HG03442 (cell line): ENCODE measurements at regions not wholly inside any gene's neighbourhood (a gene's known extent, or its start where the extent isn't known, plus 50 kb on each side); places are given as distances from the start of the nearest gene placed in this dataset.
A peak's percentile ranks its signal among the peaks of the same experiment; 100 is the strongest.
"Not testable (repeated sequence)": the region's sequence is repeated elsewhere in the genome, so short reads cannot be mapped to it uniquely, and the experiment has no call there.

Experiments used
- ATAC-seq: cut with Tn5 transposase; IDR thresholded peaks from one replicate; pipeline ENCODE4 v1.9.1; 2021; ENCODE audit warnings: mild to moderate bottlenecking, moderate library complexity; ENCODE audit not compliant: unreplicated experiment

GRCh38 chr1:120941066-120941465 is 51.5 kb downstream of the PPIAL4A start:
- ATAC-seq: not testable (repeated sequence)

GRCh38 chr1:120941836-120942217 is 52.3 kb downstream of the PPIAL4A start:
- ATAC-seq: not testable (repeated sequence)

GRCh38 chr1:120942218-120942944 is 52.8 kb downstream of the PPIAL4A start:
- ATAC-seq: peak; percentile 78

GRCh38 chr1:120942945-120943319 is 53.4 kb downstream of the PPIAL4A start:
- ATAC-seq: not testable (repeated sequence)

DNA sequence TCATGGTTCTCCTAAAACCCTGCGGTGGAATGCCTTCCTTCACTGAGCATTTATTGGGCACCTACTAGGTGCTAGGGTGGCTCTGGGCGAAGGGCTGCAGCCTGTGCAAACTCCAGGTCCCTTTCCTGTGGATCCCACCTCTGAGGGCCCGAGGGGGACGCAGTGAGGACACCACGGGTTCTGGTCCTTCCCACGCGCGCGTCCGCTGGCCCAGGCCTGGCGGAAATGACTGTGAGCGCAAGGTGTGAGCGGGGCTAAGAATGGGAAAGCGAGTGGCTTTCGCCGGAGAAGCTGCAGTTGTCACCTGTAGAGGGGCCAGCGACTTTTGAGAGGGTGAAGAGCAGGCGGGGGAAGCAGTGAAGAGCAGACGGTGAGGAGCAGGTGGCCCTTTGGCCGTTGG is 55.1 kb downstream of the PPIAL4A start:
- not testable (repeated sequence) for ATAC-seq

DNA sequence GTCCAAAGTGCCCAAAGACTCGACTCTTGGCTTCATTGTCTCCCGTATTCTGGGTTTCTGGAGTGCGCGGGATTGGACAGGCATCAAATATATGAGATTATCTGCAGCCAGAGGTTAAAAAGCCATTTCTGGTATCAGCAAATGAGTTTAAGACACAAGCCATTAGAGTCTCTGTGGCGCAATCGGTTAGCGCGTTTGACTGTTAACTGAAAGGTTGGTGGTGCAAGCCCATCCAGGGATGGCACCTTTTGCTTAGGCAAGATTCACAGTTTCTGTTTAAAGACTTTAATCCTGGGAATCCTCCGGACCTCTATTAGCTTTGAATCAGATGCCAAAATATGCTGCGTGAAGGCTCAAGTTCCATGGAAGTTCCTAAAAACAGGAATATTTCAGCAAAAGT is 55.6 kb downstream of the PPIAL4A start:
- ATAC-seq: not testable (repeated sequence)

DNA sequence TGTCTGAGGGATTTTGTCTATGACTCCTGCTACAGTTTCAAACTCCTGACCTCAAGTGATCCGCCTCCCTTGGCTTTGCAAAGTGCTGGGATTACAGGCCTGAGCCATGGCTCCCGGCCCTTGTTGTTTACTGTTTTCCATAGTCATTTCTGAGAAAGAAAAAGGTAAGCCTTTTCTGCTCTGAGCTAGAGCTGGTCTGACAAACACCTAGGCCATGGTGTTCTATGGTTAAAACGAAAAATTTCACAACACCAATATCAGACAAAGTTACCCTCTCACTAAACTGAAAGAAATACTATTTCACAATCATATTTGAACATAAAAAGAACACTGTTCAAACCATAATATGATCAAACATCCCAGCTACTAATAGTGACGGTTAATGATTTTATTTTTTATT is 57.5 kb downstream of the PPIAL4A start:
- not testable (repeated sequence) for ATAC-seq

DNA sequence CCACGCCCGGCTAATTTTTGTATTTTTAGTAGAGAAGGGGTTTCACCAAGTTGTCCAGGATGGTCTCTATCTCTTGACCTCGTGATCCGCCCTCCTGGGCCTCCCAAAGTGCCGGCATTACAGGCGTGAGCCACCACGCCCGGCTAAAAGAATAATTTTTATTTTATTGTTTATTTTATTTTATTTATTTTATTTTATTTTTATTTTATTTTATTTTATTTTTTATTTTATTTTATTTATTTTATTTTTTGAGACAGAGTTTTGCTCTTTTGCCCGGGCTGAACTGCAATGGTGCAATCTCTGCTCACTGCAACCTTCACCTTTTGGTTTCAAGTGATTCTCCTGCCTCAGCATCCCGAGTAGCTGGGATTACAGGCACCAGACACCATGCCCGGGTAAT is 60.2 kb downstream of the PPIAL4A start:
- not testable (repeated sequence) for ATAC-seq

DNA sequence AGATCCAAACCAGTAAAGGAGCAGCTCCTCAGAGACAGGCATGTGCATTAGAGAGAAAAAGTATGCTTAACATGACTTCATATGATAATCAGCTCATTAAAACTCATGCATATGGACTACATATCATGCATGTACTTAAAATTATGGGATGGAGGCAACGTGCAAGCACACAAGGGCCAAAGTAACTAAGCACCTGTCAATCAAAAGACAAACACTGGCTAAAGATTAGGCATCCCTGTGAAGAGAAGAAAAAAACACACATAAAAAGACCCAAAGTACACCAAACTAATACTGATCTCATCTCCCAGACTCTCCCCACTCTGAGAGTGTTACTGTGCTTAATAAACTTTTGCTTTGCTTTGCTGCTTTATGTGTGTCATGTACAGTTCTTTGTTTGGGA is 61.1 kb downstream of the PPIAL4A start:
- not testable (repeated sequence) for ATAC-seq

DNA sequence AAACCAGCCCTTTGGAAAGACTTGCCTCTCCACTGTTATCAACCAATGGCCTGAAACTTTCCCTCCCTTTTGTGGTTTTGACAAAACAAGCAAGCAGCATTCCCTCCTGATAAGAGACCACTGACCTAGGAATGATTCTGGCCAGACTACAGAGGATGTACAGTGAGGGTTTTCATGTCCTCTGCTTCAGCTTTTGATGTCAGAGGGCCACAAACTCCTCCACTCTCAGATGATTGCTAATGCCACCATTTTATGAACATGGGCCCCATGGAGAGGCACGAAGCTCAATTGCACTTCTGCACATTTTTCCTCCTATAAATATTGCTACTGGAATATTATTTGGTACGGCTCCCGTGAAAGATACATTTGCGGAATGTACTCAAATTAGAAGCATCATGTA is 61.5 kb downstream of the PPIAL4A start:
- not testable (repeated sequence) for ATAC-seq

GRCh38 chr1:120952207-120952870 is 62.8 kb downstream of the PPIAL4A start:
- not testable (repeated sequence) for ATAC-seq

DNA sequence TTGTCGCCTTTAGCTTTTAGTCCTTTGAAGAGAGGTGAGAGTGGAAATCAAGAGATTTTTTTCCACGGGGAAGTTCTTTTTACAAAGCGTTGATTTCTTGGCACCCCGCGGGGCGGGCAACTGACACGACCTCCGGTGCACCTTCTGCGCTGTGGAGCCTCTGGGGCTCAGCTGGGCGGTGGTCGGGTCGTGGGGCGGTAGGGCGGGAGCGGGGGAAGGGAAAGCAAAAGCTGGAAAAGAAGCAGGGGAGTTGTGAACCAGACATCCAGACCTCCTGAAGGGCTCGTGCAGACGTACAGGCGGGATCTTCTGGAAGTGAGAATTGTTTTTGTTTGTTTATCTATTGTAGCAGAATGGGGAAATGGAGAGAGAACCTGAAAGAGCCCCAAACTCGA is 63.3 kb downstream of the PPIAL4A start:
- not testable (repeated sequence) for ATAC-seq

DNA sequence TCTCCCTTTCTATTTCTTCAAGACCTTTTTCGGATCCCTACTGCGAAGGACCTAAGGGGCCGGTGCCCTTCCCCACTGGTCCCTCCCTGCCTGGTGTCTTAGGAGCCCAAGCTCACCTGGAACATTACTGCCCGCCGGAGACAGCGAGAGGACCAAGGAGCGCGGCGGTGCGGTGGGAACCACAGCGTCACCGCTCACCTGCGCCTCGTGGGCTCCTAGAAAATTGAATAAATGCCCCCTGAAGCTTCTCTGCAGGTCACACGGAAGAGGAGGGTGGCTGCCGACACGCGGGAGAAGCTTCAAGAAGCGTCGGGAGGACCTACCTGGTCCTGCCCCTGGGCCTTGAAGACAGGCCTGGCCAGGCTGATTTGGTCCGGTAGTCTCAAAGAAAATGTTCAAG is 65.2 kb downstream of the PPIAL4A start:
- no peak for ATAC-seq

DNA sequence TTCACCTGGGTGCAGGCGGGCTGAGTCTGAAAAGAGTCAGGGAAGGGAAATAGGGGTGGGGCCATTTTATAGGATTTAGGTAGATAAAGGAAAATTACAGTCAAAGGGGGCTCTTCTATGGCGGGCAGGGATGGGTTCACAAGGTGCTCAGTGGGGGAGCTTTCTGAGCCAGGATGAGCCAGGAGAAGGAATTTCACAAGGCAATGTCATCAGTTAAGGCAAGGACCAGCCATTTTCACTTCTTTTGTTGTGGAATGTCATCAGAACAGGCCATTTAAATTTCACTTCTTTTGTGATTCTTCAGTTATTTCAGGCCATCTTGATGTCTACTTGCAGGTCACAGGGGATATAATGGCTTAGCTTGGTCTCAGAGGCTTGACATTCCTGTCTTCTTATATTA is 66.4 kb downstream of the PPIAL4A start:
- ATAC-seq: not testable (repeated sequence)

- not testable (repeated sequence) for ATAC-seq
These were observed 76.4 kb downstream of the PPIAL4A start for GRCh38 chr1:120966018-120966417.

DNA sequence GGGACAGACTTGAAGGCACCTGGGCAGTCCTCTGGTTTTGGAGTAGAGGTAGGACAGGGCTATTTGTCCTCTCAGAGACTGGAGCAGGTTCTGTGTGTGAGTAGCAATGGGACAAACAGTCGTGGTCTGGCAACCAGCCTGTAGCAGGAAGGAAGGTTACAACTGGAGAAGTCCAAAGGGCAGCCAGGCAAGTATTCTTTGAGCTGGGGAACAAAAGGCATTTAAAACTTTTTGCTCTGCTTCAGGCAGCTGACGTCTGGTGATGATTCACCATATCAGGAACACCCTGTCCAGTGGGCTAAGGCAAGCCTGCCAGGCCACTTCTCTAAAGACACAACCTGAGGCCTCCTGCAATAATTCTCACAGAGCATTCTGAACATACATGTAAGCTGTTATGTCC is 83.3 kb downstream of the PPIAL4A start:
- ATAC-seq: not testable (repeated sequence)

DNA sequence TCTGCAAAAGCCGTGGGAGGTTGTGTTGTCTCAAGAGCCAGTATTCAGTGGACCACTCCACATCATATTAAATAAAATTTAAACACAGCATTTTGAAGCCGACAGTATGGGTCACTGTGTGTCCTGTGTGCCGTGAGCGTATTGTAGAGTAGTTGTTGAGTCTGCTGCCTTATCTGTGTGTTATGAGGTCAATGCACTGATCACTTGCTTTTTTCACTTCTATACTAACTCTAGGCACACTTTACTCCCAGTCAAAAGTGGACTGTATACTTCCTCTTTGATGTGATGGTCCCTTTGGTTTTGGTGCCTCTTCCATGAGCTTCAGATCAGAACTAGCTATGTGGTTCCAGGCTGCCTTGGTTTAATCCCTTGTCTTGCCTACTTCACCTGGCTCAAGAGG is 84.3 kb downstream of the PPIAL4A start:
- not testable (repeated sequence) for ATAC-seq

DNA sequence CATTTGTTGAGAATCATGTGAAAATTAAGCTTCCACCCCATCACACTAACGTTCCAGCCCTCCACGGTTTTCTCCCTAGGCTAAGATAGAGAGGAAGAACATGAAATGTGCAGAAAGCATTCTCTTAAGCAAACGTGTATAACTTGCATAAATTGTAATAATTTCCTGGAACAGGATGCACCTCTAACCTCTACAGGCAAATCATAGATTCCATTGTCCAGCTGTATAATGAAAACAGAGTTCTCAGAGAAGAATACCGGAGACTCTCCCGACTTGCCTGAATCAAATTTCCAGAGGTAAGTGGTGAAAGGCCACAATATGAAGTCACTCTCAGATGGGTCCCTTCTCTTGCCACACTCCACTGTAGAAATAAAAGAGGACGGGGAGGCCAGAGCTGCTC is 87.7 kb downstream of the PPIAL4A start:
- not testable (repeated sequence) for ATAC-seq

GRCh38 chr1:120981489-120982094 is 92.0 kb downstream of the PPIAL4A start:
- ATAC-seq: not testable (repeated sequence)

- ATAC-seq: not testable (repeated sequence)
These were observed 105.0 kb downstream of the PPIAL4A start for GRCh38 chr1:120994614-120995013.

- ATAC-seq: peak; percentile 50
These were observed 105.5 kb downstream of the PPIAL4A start for GRCh38 chr1:120995025-120995424.
